T-helper 1 cell treated with Interleukin-12 subunit alpha and Interleukin-12 subunit beta and Interleukin-4 antibody, amounts not matched to agents 30 μg/mL and 1 μg/mL, for 36 hours (primary cell): ENCODE measurements at regions not wholly inside any gene's neighbourhood (a gene's known extent, or its start where the extent isn't known, plus 50 kb on each side); places are given as distances from the start of the nearest gene placed in this dataset.
"Not testable (repeated sequence)": the region's sequence is repeated elsewhere in the genome, so short reads cannot be mapped to it uniquely, and the experiment has no call there.

Experiments
- H3K27ac Mint-ChIP-seq: one replicate; pipeline ENCODE4 v1.8.0; 2021; ENCODE audit warnings: mild to moderate bottlenecking, mixed read lengths
- H3K27me3 Mint-ChIP-seq: one replicate; pipeline ENCODE4 v1.8.0; 2021; ENCODE audit warnings: low read depth, mixed read lengths
- H3K36me3 Mint-ChIP-seq: one replicate; pipeline ENCODE4 v1.8.0; 2021; ENCODE audit warnings: low read depth, mixed read lengths
- H3K4me1 Mint-ChIP-seq: one replicate; pipeline ENCODE4 v1.8.0; 2021; ENCODE audit warnings: low read depth, mixed read lengths
- H3K4me3 Mint-ChIP-seq: one replicate; pipeline ENCODE4 v1.8.0; 2021; ENCODE audit warnings: mild to moderate bottlenecking, moderate library complexity, mixed read lengths
- H3K9me3 Mint-ChIP-seq: one replicate; pipeline ENCODE4 v1.8.0; 2021; ENCODE audit warnings: mixed read lengths

- no peak overlapping the region for H3K4me3 Mint-ChIP-seq
- H3K27me3 Mint-ChIP-seq, result no peaks in the 10 kb centered on the region
- H3K9me3 Mint-ChIP-seq, result no peaks in the 10 kb centered on the region
- H3K36me3 Mint-ChIP-seq, result no peaks in the 10 kb centered on the region
- H3K27ac Mint-ChIP-seq, result no peak overlapping the region
- H3K4me1 Mint-ChIP-seq, result no peaks in the 10 kb centered on the region
These were observed 483.4 kb downstream of the OMA1 start for GRCh38 chr1:58063095-58063494.

DNA sequence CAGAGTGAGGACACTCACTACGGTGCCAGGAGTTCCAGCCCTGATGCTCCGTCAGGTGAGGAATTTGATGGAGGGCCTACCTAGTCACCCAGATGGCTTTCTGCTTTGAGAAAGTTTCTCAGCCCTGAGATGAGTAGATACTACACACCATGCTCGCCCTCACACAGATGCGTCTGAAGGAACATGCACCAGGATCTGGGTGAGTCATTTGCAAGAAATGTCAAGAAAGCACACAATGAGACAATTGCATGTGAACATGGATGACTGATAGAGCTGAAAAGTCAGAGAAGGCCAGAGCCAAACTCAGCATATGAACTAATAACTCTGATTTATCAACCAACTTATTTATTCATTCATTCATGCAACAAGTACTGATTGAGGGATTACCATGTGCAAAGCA lies 483.9 kb downstream of the OMA1 start:
- no peak overlapping the region for H3K27ac Mint-ChIP-seq

DNA sequence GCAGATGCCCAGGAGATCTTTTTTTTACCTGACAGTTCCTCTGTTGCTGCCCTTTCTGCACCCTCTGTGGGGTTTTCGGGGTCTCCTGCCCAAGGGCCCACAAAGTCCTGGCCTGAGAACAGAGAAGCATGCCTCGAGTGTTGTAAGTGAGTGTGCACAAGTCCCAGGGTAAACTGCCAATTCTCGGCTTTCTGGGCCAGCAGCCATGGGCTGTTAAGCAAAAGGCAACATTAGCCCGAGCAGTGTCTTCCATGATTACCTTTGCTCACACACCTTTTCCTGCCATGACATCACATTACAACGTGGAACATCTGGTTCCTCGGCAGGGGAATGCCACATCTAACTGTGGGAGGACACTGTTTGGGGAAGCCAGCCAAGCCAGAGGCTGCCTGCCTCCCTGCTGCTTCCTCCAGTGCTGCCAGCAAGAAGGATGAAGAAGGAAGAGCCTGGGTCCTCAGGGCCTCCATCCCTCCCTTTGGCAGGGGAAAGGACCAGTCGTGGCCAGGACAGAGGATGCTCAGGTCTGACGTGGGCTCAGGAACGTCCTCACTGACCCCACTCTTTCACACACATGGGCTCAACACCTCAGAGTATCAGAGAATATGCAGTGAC lies 485.9 kb downstream of the OMA1 start:
- no peaks in the 10 kb centered on the region for H3K36me3 Mint-ChIP-seq
- no peak overlapping the region for H3K4me3 Mint-ChIP-seq
- no peaks in the 10 kb centered on the region for H3K27me3 Mint-ChIP-seq
- H3K9me3 Mint-ChIP-seq, result no peaks in the 10 kb centered on the region
- H3K4me1 Mint-ChIP-seq, result no peaks in the 10 kb centered on the region
- H3K27ac Mint-ChIP-seq, result no peak overlapping the region

More for the DNA sequence above, 483.9 kb downstream of the OMA1 start:
- Mint-ChIP-seq H3K4me1 (no peaks in the 10 kb centered on the region), H3K4me3 (no peak overlapping the region), H3K36me3 (no peaks in the 10 kb centered on the region), H3K9me3 (no peaks in the 10 kb centered on the region), H3K27me3 (no peaks in the 10 kb centered on the region)

- Mint-ChIP-seq H3K4me1 (no peaks in the 10 kb centered on the region), H3K36me3 (no peaks in the 10 kb centered on the region)
These were observed 486.7 kb downstream of the OMA1 start for GRCh38 chr1:58059789-58060188.

DNA sequence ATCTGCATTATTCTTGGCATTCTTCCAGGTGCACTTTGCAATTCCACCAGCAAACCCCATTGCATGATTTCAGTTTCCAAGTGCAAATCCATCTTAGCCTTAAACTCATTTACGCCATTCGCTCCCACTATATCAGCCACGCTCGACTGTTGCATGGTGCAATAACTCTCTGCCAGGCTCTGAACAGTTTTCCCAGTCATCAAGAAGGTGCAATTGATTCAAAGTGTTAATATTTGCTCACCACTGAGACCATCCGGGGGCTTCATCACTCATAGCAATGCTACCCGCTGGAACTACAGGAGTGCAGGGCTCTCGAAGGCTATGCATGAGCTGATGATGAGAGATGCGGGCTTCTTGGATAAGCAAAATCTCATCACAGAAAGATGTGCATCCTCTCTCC lies 488.2 kb downstream of the OMA1 start:
- no peaks in the 10 kb centered on the region for H3K4me1 Mint-ChIP-seq
- H3K27ac Mint-ChIP-seq, result no peak overlapping the region
- no peaks in the 10 kb centered on the region for H3K9me3 Mint-ChIP-seq
- H3K27me3 Mint-ChIP-seq, result no peaks in the 10 kb centered on the region
- no peaks in the 10 kb centered on the region for H3K36me3 Mint-ChIP-seq
- H3K4me3 Mint-ChIP-seq, result no peak overlapping the region

More at GRCh38 chr1:58059789-58060188, 486.7 kb downstream of the OMA1 start:
- H3K27me3 Mint-ChIP-seq, result no peaks in the 10 kb centered on the region
- no peak overlapping the region for H3K4me3 Mint-ChIP-seq
- no peak overlapping the region for H3K27ac Mint-ChIP-seq
- no peaks in the 10 kb centered on the region for H3K9me3 Mint-ChIP-seq

DNA sequence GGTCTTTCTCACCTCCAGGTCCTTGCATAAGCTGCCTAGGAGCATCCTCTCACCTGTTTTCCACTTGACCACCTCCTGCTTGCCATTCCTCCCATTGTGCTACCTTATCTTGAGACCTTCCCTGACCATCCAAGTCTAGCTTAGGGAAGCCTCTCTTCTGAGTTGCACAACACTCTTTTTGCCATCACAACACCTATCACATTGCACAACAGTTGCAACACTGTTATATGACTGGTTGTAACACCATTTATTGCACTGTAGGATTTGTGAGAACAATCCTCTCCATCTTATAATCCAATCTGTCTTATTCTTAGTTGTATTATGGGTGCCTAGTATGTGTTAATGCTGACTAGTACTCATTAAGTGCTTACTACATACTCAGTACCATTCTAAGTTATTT lies 488.7 kb downstream of the OMA1 start:
- Mint-ChIP-seq H3K27me3 (no peaks in the 10 kb centered on the region), H3K9me3 (no peaks in the 10 kb centered on the region), H3K36me3 (no peaks in the 10 kb centered on the region), H3K27ac (no peak overlapping the region), H3K4me3 (no peak overlapping the region), H3K4me1 (no peaks in the 10 kb centered on the region)

GRCh38 chr1:58051187-58051586 lies 495.3 kb downstream of the OMA1 start:
- not testable (repeated sequence) for H3K9me3 Mint-ChIP-seq, H3K36me3 Mint-ChIP-seq, H3K4me1 Mint-ChIP-seq, H3K27me3 Mint-ChIP-seq, H3K27ac Mint-ChIP-seq, H3K4me3 Mint-ChIP-seq

DNA sequence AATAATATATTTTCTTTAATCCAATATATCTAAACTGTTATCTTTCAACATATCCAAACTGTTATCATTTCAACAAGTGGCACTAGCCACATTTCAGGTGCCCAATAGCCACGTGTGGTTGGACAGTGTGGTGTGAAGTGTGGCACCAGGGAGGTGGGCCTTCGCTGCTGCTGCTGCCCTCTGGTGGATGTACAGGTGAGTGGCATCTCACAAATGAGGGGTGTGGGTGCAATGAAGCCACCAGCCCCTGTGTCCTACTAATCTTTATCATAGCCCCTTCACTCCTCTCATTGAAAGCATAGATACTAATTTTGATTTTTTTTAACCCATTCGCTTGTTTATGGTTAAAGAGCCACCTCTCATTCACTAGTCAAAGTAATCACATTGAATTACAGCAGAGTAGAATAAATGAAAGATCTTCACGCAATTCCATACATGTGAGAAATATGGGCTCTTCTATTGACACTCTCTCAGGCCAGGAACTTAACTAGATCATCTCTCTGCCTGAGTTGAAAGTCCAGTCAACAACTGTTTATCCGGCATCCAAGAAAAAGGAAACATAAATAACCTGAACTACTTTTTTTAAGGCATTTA lies 499.2 kb downstream of the OMA1 start:
- H3K4me1 Mint-ChIP-seq, result no peaks in the 10 kb centered on the region
- H3K27ac Mint-ChIP-seq, result no peak overlapping the region
- H3K36me3 Mint-ChIP-seq, result no peaks in the 10 kb centered on the region
- no peaks in the 10 kb centered on the region for H3K9me3 Mint-ChIP-seq
- H3K4me3 Mint-ChIP-seq, result no peak overlapping the region
- H3K27me3 Mint-ChIP-seq, result no peaks in the 10 kb centered on the region

DNA sequence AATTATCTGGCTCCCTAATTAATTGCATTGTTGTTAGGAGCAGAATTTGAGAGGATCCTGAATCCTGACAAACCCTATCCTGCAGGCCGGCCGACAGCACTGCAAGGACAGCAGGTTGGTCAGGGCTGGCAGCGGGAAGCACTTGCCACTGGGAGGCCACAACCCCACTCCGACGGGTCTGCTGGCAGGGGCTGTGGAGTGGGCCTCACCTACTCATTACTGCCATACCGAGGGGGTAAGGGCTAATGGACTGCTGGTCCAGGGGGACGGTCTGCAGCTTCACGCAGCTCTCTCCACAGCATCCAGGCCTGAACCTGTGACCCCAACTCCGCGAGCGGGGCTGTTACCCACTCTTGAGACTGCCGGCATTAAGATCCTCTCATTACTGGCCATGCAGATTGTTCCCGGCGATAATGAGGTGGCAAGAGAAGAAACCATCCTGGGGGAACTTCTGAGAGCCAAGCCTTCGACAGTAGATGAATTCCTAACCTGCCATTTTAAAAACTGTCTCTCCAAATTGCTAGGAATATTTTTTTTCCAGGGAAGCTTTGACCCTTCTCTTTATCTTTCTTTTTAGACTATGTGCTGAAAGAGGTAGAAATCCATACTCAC lies 501.3 kb downstream of the OMA1 start:
- H3K36me3 Mint-ChIP-seq, result no peaks in the 10 kb centered on the region
- H3K27ac Mint-ChIP-seq, result no peak overlapping the region
- H3K4me1 Mint-ChIP-seq, result no peaks in the 10 kb centered on the region
- no peaks in the 10 kb centered on the region for H3K27me3 Mint-ChIP-seq
- no peak overlapping the region for H3K4me3 Mint-ChIP-seq
- H3K9me3 Mint-ChIP-seq, result no peaks in the 10 kb centered on the region

- Mint-ChIP-seq H3K9me3 (no peaks in the 10 kb centered on the region), H3K27ac (no peak overlapping the region), H3K36me3 (no peaks in the 10 kb centered on the region), H3K4me3 (no peak overlapping the region), H3K27me3 (no peaks in the 10 kb centered on the region), H3K4me1 (no peaks in the 10 kb centered on the region)
These were observed 504.9 kb downstream of the OMA1 start for GRCh38 chr1:58041621-58042020.

DNA sequence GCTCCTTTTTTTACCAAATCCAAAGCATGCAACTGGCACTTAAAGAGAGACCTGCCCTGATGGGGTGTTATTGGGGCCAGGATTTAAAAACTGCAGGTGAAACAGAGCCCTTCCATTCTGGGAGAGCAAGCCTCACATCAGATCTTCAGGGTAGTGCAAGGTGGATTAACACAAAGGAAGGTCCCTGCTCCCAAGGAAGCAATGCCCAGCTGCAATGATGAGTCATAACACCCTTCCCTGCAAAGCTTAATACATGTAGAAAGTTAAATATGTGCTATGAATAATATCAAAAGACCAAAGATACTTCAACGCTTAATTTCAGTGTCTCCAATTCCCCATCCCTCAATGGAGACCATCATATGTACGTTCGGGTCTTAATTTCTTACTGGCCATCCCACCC lies 508.0 kb downstream of the OMA1 start:
- Mint-ChIP-seq H3K27ac (no peak overlapping the region), H3K27me3 (no peaks in the 10 kb centered on the region), H3K4me1 (no peaks in the 10 kb centered on the region), H3K9me3 (no peaks in the 10 kb centered on the region), H3K4me3 (no peak overlapping the region), H3K36me3 (no peaks in the 10 kb centered on the region)

DNA sequence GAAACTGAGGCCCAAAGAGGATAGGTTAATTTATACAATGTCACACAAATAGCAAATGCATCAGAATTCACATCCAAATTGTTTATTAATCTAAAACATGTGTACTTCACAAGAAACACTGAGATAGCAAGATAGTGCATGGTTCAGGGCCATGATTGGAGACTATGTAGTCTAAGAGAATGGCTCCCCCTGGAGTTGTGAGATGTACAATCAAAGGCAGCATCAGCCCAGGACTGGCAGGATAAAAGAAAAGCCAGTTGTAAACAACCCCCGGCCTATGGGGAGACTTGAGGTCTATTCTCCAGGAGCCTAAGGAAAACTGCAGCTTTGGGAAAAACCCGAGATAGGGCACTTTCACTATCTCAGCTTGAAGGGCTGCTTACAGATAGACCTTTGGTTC lies 511.0 kb downstream of the OMA1 start:
- Mint-ChIP-seq H3K27me3 (peaks cover 6% of the 10 kb centered on the region), H3K36me3 (no peaks in the 10 kb centered on the region), H3K4me3 (no peak overlapping the region), H3K9me3 (no peaks in the 10 kb centered on the region), H3K27ac (no peak overlapping the region), H3K4me1 (no peaks in the 10 kb centered on the region)

- Mint-ChIP-seq H3K27me3 (peaks cover 6% of the 10 kb centered on the region), H3K27ac (no peak overlapping the region)
These were observed 513.2 kb downstream of the OMA1 start for GRCh38 chr1:58033311-58033710.

DNA sequence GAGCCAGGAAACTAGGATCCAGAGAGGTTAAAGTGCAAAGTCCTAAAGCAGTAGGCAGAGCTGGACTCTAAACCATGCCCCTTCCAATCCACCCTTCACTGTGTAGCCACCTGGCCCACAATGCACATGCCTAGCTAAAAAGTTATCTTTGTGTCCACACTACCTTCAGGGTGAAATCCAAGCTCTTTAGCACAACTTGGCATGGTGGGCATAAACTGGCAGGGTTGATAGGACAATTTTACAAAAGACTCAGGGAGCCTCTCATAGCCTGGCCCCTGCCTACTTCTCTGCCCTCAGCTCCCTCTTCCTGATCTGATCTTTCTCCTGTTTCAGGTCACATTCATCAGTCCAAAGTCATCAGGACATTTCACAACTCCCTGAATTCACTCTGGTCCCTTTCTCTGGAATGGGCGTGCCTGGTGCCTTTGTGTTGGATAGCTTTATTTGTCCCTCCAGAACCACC lies 513.9 kb downstream of the OMA1 start:
- Mint-ChIP-seq H3K27ac (no peak overlapping the region), H3K36me3 (no peaks in the 10 kb centered on the region), H3K4me3 (no peak overlapping the region), H3K9me3 (no peaks in the 10 kb centered on the region), H3K4me1 (no peaks in the 10 kb centered on the region), H3K27me3 (peaks cover 6% of the 10 kb centered on the region)

More at GRCh38 chr1:58033311-58033710, 513.2 kb downstream of the OMA1 start:
- H3K9me3 Mint-ChIP-seq, result no peaks in the 10 kb centered on the region
- H3K36me3 Mint-ChIP-seq, result no peaks in the 10 kb centered on the region
- H3K4me1 Mint-ChIP-seq, result no peaks in the 10 kb centered on the region
- no peak overlapping the region for H3K4me3 Mint-ChIP-seq

DNA sequence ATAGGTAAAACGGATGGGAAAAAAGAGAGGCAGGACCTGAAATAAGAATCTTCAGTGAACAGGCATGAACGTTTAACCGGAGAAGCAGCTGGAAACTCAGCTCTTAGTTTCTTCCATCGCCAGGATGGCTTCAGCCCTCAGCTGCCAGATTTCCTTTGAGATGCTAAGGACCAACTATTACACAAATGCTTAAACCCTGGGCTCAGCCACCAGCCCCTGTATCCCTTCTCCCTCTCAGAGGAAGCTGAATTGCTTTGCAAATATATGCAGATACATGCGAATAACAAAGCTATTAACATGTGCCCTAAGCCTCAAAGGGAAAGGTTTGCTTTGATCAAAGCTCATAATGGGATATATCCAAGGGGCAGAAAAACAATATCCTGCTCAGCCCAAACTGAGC lies 515.1 kb downstream of the OMA1 start:
- no peaks in the 10 kb centered on the region for H3K36me3 Mint-ChIP-seq
- H3K4me1 Mint-ChIP-seq, result no peaks in the 10 kb centered on the region
- H3K27ac Mint-ChIP-seq, result no peak overlapping the region
- H3K27me3 Mint-ChIP-seq, result peaks cover 6% of the 10 kb centered on the region
- no peaks in the 10 kb centered on the region for H3K9me3 Mint-ChIP-seq
- H3K4me3 Mint-ChIP-seq, result no peak overlapping the region
